DND-41 (cell line): ENCODE measurements at regions not wholly inside any gene's neighbourhood (a gene's known extent, or its start where the extent isn't known, plus 50 kb on each side); places are given as distances from the start of the nearest gene placed in this dataset.

Experiments used
- ATAC-seq: fragments of 200-7000 bp; cut with Tn5 transposase; 3 replicates; pipeline ENCODE4 v1.9.1; 2021; ENCODE audit warnings: low read depth; ENCODE audit not compliant: insufficient read depth
- DNase-seq: peaks from one replicate; pipeline ENCODE4 v3.0.0-alpha.2; 2020
- H2AFZ ChIP-seq: 2 replicates; pipeline ENCODE4 v1.6.0; 2012; ENCODE audit warnings: low read depth, low read length
- H3K27ac ChIP-seq: 2 replicates; pipeline ENCODE4 v1.5.1; 2012; ENCODE audit warnings: low read length, inconsistent platforms
- H3K27me3 ChIP-seq: fragments of 200-600 bp; sonication (generic); 2 replicates; pipeline ENCODE4 v1.6.0; 2012; ENCODE audit warnings: low read length, mild to moderate bottlenecking, inconsistent platforms; ENCODE audit not compliant: insufficient read depth, poor library complexity
- H3K36me3 ChIP-seq: 2 replicates; pipeline ENCODE4 v1.5.1; 2012; ENCODE audit warnings: low read length, inconsistent platforms; ENCODE audit not compliant: insufficient read depth
- H3K4me1 ChIP-seq: 2 replicates; pipeline ENCODE4 v1.5.1; 2012; ENCODE audit warnings: mild to moderate bottlenecking, low read length; ENCODE audit not compliant: insufficient read depth
- H3K4me2 ChIP-seq: 2 replicates; pipeline ENCODE4 v1.6.0; 2012; ENCODE audit warnings: mild to moderate bottlenecking, moderate library complexity, low read length, inconsistent platforms; ENCODE audit not compliant: insufficient read depth
- H3K4me3 ChIP-seq, 2 experiments: fragments of 200-600 bp in 1 of 2; shearing (Covaris generic) in 1 of 2; 2 replicates each; pipeline ENCODE4 v1.5.1; 2012 to 2016; ENCODE audit warnings: inconsistent platforms in 2 of 2, low read length in 2 of 2, mild to moderate bottlenecking in 2 of 2, low read depth in 1 of 2, moderate library complexity in 1 of 2
- H3K79me2 ChIP-seq: 2 replicates; pipeline ENCODE4 v1.6.0; 2012; ENCODE audit warnings: low read length, inconsistent platforms; ENCODE audit not compliant: insufficient read depth
- H3K9ac ChIP-seq: 2 replicates; pipeline ENCODE4 v1.6.0; 2012; ENCODE audit warnings: low read depth, mild to moderate bottlenecking, inconsistent platforms, low read length, moderate library complexity
- H3K9me3 ChIP-seq: 2 replicates; pipeline ENCODE4 v1.5.1; 2012; ENCODE audit warnings: low read length, moderate library complexity, mild to moderate bottlenecking, inconsistent platforms; ENCODE audit not compliant: insufficient read depth, severe bottlenecking
- H4K20me1 ChIP-seq: 2 replicates; pipeline ENCODE4 v1.6.0; 2012; ENCODE audit warnings: low read length; ENCODE audit not compliant: insufficient read depth
- EZH2 ChIP-seq: IDR thresholded peaks from 3 replicates; pipeline ENCODE4 v1.6.1; 2012; ENCODE audit warnings: borderline replicate concordance, low read depth, mild to moderate bottlenecking, moderate library complexity, low read length, inconsistent platforms; ENCODE audit not compliant: severe bottlenecking
- TF ChIP-seq, protein P1 (sequence below): IDR thresholded peaks from 2 replicates; pipeline ENCODE4 v1.5.1; 2012; ENCODE audit warnings: borderline replicate concordance, low read length, moderate library complexity, mild to moderate bottlenecking; ENCODE audit not compliant: poor library complexity, severe bottlenecking; ENCODE audit errors: extremely low read depth

DNA sequence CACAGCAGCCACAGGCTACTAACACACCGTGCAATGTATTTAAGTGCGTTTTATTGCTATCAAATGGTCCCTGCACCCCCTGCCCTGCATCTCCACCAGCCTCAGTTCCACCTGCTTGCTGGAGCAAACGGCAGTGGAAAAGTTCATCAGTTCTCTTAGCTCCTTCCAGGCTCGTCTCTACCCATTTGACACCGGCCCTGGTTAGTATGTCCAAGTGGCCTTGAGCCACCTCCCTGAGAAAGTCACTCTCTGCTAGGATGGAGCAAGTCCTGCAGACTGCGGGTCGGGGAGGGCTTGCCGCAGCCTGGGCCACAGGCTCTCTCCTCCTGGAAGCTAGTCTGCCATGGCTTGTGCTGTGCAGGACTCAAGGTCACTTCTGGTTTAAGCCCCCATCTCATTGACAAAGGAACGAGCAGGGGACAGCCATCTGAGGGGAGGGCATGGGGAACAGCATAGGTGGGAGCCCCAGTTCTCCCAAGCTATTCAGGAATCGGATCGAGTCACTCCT is 74.9 kb downstream of the RHOB start:
- ATAC-seq, result no peak
- H3K27ac ChIP-seq, result no peak overlapping the region
- H3K9ac ChIP-seq, result no peak overlapping the region
- no peaks in the 10 kb centered on the region for H3K27me3 ChIP-seq
- H4K20me1 ChIP-seq, result no peaks in the 10 kb centered on the region
- no peak for TF ChIP-seq EZH2
- TF ChIP-seq, protein P1, sequence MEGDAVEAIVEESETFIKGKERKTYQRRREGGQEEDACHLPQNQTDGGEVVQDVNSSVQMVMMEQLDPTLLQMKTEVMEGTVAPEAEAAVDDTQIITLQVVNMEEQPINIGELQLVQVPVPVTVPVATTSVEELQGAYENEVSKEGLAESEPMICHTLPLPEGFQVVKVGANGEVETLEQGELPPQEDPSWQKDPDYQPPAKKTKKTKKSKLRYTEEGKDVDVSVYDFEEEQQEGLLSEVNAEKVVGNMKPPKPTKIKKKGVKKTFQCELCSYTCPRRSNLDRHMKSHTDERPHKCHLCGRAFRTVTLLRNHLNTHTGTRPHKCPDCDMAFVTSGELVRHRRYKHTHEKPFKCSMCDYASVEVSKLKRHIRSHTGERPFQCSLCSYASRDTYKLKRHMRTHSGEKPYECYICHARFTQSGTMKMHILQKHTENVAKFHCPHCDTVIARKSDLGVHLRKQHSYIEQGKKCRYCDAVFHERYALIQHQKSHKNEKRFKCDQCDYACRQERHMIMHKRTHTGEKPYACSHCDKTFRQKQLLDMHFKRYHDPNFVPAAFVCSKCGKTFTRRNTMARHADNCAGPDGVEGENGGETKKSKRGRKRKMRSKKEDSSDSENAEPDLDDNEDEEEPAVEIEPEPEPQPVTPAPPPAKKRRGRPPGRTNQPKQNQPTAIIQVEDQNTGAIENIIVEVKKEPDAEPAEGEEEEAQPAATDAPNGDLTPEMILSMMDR, result no peak
- no peaks in the 10 kb centered on the region for H3K79me2 ChIP-seq
- no peak overlapping the region for H3K4me3 ChIP-seq
- H3K9me3 ChIP-seq, result no peaks in the 10 kb centered on the region
- H3K36me3 ChIP-seq, result no peaks in the 10 kb centered on the region
- no peak for DNase-seq
- no peaks in the 10 kb centered on the region for H3K4me1 ChIP-seq
- H2AFZ ChIP-seq, result no peak overlapping the region
- no peak overlapping the region for H3K4me2 ChIP-seq

DNA sequence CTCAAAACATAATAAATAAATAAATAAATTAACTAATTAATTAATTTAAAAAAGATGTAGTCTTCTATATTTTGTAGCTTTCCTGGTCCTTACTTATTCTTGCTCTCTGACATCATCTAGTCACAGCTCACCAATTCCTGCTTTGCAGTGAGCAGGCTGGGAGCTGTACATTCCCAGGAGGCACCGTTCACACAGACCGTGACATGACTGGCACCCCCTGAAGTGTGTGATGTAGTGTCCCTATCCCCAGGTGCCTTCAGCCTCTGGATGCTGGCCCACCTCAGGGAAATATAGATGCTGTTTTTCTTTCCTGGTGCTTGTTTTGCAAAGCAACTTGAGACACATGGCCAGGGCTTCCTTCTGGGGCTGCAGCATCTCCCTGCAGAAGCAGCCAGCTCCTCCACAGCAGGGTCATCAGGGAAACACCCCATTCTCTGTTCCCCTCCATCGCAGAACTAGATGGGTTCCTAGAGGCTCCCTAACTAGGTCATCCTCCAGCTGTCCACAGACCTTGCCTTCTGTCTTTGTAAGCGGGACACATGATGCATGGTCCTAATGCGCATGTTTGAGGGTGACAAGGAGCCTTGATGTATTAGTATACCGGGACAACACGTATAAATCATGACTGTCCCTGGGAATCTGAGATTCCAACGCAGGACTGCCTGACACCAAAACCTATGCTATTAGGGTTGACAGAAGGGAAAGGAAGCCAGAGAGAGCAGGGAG is 76.4 kb downstream of the RHOB start:
- H4K20me1 ChIP-seq, result no peaks in the 10 kb centered on the region
- H3K27me3 ChIP-seq, result no peaks in the 10 kb centered on the region
- no peak overlapping the region for H3K27ac ChIP-seq
- no peak for DNase-seq
- no peak overlapping the region for H3K9ac ChIP-seq
- no peaks in the 10 kb centered on the region for H3K9me3 ChIP-seq
- no peak for ATAC-seq
- no peak overlapping the region for H3K4me3 ChIP-seq
- H3K4me1 ChIP-seq, result no peaks in the 10 kb centered on the region
- no peak overlapping the region for H3K4me2 ChIP-seq
- no peaks in the 10 kb centered on the region for H3K79me2 ChIP-seq
- H3K36me3 ChIP-seq, result no peaks in the 10 kb centered on the region
- H2AFZ ChIP-seq, result no peak overlapping the region
- TF ChIP-seq EZH2, result no peak
- TF ChIP-seq, protein P1, result no peak

DNA sequence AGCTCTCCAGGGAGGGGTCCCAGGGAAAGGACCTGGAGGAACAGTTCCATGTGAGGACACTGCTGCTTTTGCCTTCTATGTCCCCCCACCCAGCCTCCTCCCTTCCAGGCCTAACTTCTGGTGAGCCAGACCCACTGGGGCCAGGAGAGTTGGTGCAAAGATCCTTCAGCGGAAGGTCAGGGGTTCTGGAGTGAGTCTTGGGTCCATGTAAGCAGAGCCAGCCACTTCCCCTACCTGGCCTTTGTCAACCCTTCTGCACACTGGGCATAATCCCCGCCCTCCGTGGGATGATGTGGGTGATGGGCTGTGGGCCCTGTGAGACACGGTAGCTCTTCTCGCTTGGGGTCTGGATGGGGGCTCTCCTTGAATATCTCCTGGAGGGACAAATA is 76.9 kb downstream of the RHOB start:
- Histone ChIP-seq H3K36me3 (no peaks in the 10 kb centered on the region), H4K20me1 (peaks cover 4% of the 10 kb centered on the region; the same call in 1 of the 2 replicates), H3K79me2 (no peaks in the 10 kb centered on the region), H3K4me3 (no peak overlapping the region), H3K27ac (no peak overlapping the region), H2AFZ (no peak overlapping the region), H3K4me2 (no peak overlapping the region), H3K27me3 (no peaks in the 10 kb centered on the region), H3K4me1 (no peaks in the 10 kb centered on the region), H3K9ac (no peak overlapping the region), H3K9me3 (no peaks in the 10 kb centered on the region)
- ATAC-seq (no peak), DNase-seq (no peak)
- TF ChIP-seq, protein P1, result no peak
- TF ChIP-seq EZH2, result no peak
